Cardiac fibroblast (primary cell): ENCODE measurements at regions not wholly inside any gene's neighbourhood (a gene's known extent, or its start where the extent isn't known, plus 50 kb on each side); places are given as distances from the start of the nearest gene placed in this dataset.

Experiments used
- DNase-seq, 2 donors: peaks; one replicate each; pipeline versions ENCODE4 v3.0.0 to v3.0.0-alpha.2; 2010; ENCODE audit warnings: low read depth in 2 of 2
- H3K4me3 ChIP-seq, 2 donors: replicated peaks in 1 of 2; 1 replicate in 1 of 2; 2 replicates in 1 of 2; pipeline ENCODE4 v1.5.1; 2011; ENCODE audit warnings: low read depth in 2 of 2, low read length in 2 of 2, mild to moderate bottlenecking in 2 of 2, moderate library complexity in 1 of 2
- CTCF ChIP-seq: IDR thresholded peaks from one replicate; pipeline ENCODE4 v1.5.1; 2011; ENCODE audit warnings: low read depth, mild to moderate bottlenecking, low read length, inconsistent platforms

DNA sequence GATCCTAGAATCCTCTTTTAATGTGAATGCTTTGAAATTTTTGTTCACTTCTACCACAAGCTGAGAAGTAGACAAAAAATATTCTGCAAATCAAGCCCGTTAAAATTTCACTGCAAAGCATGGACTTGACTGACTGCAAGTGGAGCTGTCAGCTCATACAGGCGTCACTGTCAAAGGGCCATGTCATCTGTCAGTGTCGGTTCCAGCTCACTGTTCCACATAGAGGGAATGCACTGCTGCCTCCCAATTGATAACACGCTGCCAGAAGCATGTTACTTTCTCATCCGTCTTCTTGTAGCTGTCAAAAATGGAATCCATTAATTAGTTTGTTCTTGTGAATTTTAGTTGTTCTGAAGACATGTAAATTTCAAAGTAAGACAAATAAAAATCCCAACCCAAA, 50.4 kb upstream of the FBXL4 start:
- no peak for TF ChIP-seq CTCF
- H3K4me3 ChIP-seq, result no peak overlapping the region
- no peak for DNase-seq
